Erythroblast (primary cell): ENCODE measurements at regions not wholly inside any gene's neighbourhood (a gene's known extent, or its start where the extent isn't known, plus 50 kb on each side); places are given as distances from the start of the nearest gene placed in this dataset.

ENCODE experiments used
- GATA1 ChIP-seq: IDR thresholded peaks from 2 replicates; pipeline ENCODE4 v1.6.1; 2011; ENCODE audit warnings: low read depth, mild to moderate bottlenecking, control low read depth, low read length, moderate library complexity
- POLR2A ChIP-seq: IDR thresholded peaks from 2 replicates; pipeline ENCODE4 v1.6.1; 2011; ENCODE audit warnings: mild to moderate bottlenecking, low read length

DNA sequence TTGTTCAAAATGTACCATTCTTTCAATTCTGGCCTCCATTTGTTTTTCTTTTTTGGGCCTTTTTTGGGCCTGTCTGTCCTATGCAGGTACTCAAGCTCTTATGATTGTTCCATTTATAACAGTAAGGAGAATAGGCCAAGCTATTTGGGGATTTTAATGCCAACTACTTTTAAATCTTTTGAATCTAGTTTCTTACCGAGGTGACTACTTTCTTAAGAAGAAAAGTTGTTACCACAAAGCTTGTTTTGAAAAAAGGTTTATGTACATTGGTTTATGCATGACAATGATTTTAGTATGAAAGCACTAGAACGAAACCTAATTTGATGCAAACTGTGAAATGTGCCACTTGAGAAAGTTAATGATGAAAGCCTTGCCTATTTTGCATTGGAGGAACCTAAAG, 98.3 kb upstream of the MTHFD1L start:
- no peak for TF ChIP-seq POLR2A
- no peak for TF ChIP-seq GATA1
